ENCODE measurements at regions not wholly inside any gene's neighbourhood (a gene's known extent, or its start where the extent isn't known, plus 50 kb on each side); places are given as distances from the start of the nearest gene placed in this dataset.

- Histone ChIP-seq H3K36me3 (no peaks in the 10 kb centered on the region), H3K9me3 (no peaks in the 10 kb centered on the region), H3K4me3 (no peak overlapping the region), H3K4me1 (no peaks in the 10 kb centered on the region), H3K27ac (no peak overlapping the region), H3K27me3 (no peaks in the 10 kb centered on the region)
- TF ChIP-seq, protein P1, sequence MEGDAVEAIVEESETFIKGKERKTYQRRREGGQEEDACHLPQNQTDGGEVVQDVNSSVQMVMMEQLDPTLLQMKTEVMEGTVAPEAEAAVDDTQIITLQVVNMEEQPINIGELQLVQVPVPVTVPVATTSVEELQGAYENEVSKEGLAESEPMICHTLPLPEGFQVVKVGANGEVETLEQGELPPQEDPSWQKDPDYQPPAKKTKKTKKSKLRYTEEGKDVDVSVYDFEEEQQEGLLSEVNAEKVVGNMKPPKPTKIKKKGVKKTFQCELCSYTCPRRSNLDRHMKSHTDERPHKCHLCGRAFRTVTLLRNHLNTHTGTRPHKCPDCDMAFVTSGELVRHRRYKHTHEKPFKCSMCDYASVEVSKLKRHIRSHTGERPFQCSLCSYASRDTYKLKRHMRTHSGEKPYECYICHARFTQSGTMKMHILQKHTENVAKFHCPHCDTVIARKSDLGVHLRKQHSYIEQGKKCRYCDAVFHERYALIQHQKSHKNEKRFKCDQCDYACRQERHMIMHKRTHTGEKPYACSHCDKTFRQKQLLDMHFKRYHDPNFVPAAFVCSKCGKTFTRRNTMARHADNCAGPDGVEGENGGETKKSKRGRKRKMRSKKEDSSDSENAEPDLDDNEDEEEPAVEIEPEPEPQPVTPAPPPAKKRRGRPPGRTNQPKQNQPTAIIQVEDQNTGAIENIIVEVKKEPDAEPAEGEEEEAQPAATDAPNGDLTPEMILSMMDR (IDR thresholded peaks at IDR 0.05): no peak
- TF ChIP-seq EP300 (IDR thresholded peaks at IDR 0.05): no peak
- TF ChIP-seq POLR2AphosphoS5 (IDR thresholded peaks at IDR 0.05): no peak
- no peak for TF ChIP-seq POLR2A (IDR thresholded peaks at IDR 0.05)
- no peak for DNase-seq
- WGBS, 2 donors: 78 to 79% methylated on average over 5 of the region's 5 CpGs
- no peak for ATAC-seq (ENCODE audit: low FRiP score in 2 of 2)
Observed at GRCh38 chr5:115360046-115360685, 63.7 kb upstream of the CCDC112 start.

- Histone ChIP-seq H3K36me3 (no peaks in the 10 kb centered on the region), H3K27ac (no peak overlapping the region), H3K4me3 (no peak overlapping the region), H3K27me3 (no peaks in the 10 kb centered on the region), H3K9me3 (peaks cover 0 to 5% (median 0%) of the 10 kb centered on the region in 4 donors), H3K4me1 (no peaks in the 10 kb centered on the region)
- no peak for ATAC-seq (ENCODE audit: low FRiP score in 2 of 2)
- TF ChIP-seq, protein P1 (IDR thresholded peaks at IDR 0.05): no peak
- no peak for TF ChIP-seq EP300 (IDR thresholded peaks at IDR 0.05)
- TF ChIP-seq POLR2AphosphoS5 (IDR thresholded peaks at IDR 0.05): no peak
- no peak for TF ChIP-seq POLR2A (IDR thresholded peaks at IDR 0.05)
- WGBS, 2 donors: 75 to 84% methylated on average over 4 of the region's 4 CpGs
- no peak for DNase-seq
Observed at GRCh38 chr5:115355767-115356381, 59.4 kb upstream of the CCDC112 start.

DNA sequence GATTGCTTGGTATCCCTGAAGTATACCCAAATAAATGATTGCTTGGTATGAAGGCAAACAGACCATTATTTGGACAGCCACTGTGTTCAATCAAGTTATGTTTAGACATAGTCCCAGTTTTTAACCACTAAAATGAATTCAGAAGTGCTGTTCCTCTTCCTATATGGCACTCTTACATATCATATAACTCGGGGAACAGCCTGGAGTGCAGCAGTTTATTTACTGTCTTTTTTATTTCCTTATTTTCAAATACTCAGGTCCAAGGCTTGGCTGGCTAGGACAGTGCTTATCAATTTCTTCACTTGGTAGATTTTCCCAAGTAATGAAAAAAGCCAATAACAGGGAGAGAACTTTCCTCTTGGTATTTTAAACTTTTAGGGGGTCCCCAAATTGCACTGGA is 58.6 kb upstream of the CCDC112 start:
- H3K4me1 ChIP-seq: no peaks in the 10 kb centered on the region
- 50 to 59% methylated on average over 1 of the region's 1 CpG for WGBS, 2 donors
- TF ChIP-seq, protein P1 (IDR thresholded peaks at IDR 0.05): no peak
- no peak for TF ChIP-seq EP300 (IDR thresholded peaks at IDR 0.05)
- no peak for TF ChIP-seq POLR2A (IDR thresholded peaks at IDR 0.05)
- TF ChIP-seq POLR2AphosphoS5 (IDR thresholded peaks at IDR 0.05): no peak
- H3K27me3 ChIP-seq: no peaks in the 10 kb centered on the region
- no peak overlapping the region for H3K4me3 ChIP-seq
- no peak overlapping the region for H3K27ac ChIP-seq
- peaks cover 0 to 5% (median 0%) of the 10 kb centered on the region in 4 donors for H3K9me3 ChIP-seq
- no peak for ATAC-seq (ENCODE audit: low FRiP score in 2 of 2)
- H3K36me3 ChIP-seq: no peaks in the 10 kb centered on the region
- no peak for DNase-seq

GRCh38 chr5:115354246-115354645 is 57.8 kb upstream of the CCDC112 start:
- Histone ChIP-seq H3K4me1 (no peaks in the 10 kb centered on the region), H3K27me3 (no peaks in the 10 kb centered on the region), H3K36me3 (no peaks in the 10 kb centered on the region), H3K27ac (no peak overlapping the region), H3K9me3 (peaks cover 0 to 5% (median 0%) of the 10 kb centered on the region in 4 donors), H3K4me3 (no peak overlapping the region)
- TF ChIP-seq, protein P1 (IDR thresholded peaks at IDR 0.05): no peak
- TF ChIP-seq POLR2A (IDR thresholded peaks at IDR 0.05): no peak
- 47 to 70% methylated on average over 5 of the region's 5 CpGs for WGBS, 2 donors
- ATAC-seq (ENCODE audit: low FRiP score in 2 of 2): no peak
- no peak for DNase-seq

DNA sequence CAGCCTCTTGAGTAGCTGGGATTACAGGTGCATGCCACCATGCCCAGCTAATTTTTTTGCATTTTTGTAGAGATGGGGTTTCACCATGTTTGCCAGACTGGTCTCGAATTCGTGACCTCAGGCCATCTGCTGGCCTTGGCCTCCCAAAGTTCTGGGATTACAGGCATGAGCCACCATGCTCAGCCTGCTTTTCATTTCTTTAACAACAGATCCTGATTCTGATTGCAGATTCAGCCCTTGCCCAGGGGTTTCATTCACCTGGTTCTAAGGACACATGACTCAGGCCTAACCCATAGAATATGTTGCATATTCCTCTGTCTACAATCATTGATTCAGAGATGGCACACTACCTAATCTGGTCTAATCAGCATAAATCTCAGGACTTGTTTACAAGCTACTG is 56.1 kb upstream of the CCDC112 start:
- H3K27me3 ChIP-seq: no peaks in the 10 kb centered on the region
- ATAC-seq (ENCODE audit: low FRiP score in 2 of 2) (no peak), DNase-seq (no peak)
- no peaks in the 10 kb centered on the region for H3K36me3 ChIP-seq
- 67 to 95% methylated on average over 2 of the region's 2 CpGs for WGBS, 2 donors
- no peak overlapping the region for H3K4me3 ChIP-seq
- H3K27ac ChIP-seq: no peak overlapping the region
- TF ChIP-seq, protein P1 (IDR thresholded peaks at IDR 0.05): no peak
- TF ChIP-seq POLR2A (IDR thresholded peaks at IDR 0.05): no peak
- no peak for TF ChIP-seq POLR2AphosphoS5 (IDR thresholded peaks at IDR 0.05)
- no peak for TF ChIP-seq EP300 (IDR thresholded peaks at IDR 0.05)
- H3K4me1 ChIP-seq: peaks cover 0 to 4% (median 0%) of the 10 kb centered on the region in 4 donors
- peaks cover 0 to 5% (median 0%) of the 10 kb centered on the region in 4 donors for H3K9me3 ChIP-seq

Data from upper lobe of left lung (tissue), 6 donors.